T-helper 1 cell treated with Interleukin-12 subunit alpha and Interleukin-12 subunit beta and Interleukin-4 antibody, amounts not matched to agents 30 ng/mL and 1 ng/mL, for 36 hours (primary cell): ENCODE measurements at regions not wholly inside any gene's neighbourhood (a gene's known extent, or its start where the extent isn't known, plus 50 kb on each side); places are given as distances from the start of the nearest gene placed in this dataset.
"Not testable (repeated sequence)": the region's sequence is repeated elsewhere in the genome, so short reads cannot be mapped to it uniquely, and the experiment has no call there.

Experiments
- intact Hi-C: fragments of 100-400 bp; cut with micrococcal nuclease; formaldehyde crosslinking; loops from one replicate; pipeline ENCODE4 v1.15.1; 2024

DNA sequence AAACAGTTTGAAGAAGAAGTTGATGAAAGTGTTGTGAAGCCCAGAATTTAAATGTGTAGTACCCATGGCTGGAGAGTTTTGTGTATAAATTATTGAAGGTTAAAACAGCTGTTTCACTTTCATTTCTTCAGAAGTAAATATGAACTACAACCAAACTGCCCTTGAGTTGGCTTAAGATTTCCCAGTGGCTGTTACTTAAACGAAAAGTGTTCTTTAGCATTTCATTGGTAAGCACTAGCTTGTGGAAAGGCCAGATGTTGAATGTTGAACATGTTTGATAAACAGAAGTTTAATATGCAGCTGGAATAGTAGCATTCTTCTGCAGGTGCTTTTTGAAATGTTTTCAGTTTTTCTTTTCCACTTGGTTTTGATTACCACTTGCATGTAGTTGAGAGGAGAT, 83.2 kb upstream of the TNRC6B start:
- intact Hi-C loops: loop anchor here (1.0 to 5.0 kb wide), 6 partner anchors 13 to 253 kb away; partner anchors contain the start of genes ADSL and TNRC6B

DNA sequence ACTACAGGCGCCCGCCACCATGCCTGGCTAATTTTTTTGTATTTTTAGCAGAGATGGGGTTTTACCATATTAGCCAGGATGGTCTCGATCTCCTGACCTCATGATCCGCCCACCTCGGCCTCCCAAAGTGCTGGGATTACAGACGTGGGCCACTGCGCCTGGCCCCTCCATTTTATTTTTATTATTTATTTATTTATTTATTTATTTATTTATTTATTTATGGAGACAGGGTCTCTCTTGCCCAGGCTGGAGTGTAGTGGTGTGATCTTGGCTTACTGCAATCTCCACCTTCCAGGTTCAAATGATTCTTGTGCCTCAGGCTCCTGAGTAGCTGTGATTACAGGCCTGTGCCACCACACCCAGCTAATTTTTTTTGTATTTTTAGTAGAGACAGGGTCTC, 77.8 kb upstream of the TNRC6B start:
- intact Hi-C loops: not testable (repeated sequence)

DNA sequence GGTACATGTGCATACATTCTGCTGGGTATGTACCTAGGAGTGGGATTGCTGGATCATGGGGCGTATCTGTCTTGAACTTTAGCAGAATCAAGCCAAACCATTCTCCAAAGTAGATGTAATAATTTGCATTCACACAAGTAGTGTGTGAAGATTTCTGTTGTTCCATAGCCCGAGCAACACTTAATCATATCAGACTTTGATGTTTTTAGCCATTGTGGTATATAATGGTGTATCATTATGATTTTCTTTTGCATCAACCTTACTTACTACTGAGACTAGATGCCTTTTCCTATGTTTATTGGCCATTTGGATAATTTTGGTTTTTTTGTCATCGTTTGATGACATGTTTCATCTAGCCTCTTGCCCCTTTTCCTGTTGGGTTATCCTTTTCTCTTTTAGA, 72.0 kb upstream of the TNRC6B start:
- intact Hi-C loops: loop anchor here (2.0 kb wide), 1 partner anchor 61 kb away; no protein-coding TSS in a partner anchor

DNA sequence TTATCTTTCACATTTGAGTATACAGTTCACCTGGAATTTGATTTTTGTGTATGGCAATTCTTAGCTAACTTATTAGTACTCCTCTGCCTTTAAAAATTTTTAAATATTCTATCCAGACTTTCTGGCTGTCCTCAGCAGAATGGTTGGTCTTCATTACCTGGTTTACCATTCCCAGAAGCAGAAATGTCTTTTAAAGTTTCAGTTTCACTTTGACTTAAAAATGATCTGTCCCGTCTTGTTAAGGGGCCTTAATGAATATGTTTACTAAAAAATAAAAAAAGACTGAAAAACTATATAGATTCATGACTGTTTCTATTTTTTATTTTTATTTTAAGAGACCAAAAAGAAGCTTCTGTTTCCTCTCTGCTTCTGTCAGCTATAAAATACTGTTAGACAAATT, 70.5 kb upstream of the TNRC6B start:
- intact Hi-C loops: loop anchor here (1.0 to 2.0 kb wide), 4 partner anchors 13 to 239 kb away; partner anchors contain the start of genes ADSL and TNRC6B

DNA sequence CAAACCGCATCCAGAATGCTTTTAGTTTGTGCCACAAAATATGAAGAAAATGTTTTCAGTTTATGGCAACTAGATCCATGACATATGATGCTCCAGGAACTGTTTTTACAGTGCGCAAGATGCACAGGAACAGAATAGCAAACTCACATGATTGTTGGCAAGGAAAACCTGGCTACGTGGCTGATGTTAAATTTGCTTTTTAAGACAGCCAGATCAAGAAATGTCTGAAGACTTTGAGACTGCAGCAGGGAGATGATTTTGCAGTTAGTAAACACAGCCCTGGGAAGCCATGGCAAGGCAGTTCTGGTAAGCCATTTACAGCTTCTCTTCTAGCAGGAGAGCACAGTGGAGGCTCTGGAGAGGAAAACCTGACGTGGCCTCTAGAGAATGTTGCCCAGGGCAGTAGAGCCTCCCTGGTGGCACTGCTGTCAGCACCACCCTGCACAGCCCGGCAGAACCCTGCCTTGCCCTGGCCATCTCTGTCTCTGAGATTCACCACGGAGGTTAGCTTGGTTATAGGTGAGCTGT, 69.8 kb upstream of the TNRC6B start:
- intact Hi-C loops: loop anchor here (1.0 to 2.0 kb wide), 4 partner anchors 14 to 238 kb away; partner anchors contain the start of genes ADSL and TNRC6B

DNA sequence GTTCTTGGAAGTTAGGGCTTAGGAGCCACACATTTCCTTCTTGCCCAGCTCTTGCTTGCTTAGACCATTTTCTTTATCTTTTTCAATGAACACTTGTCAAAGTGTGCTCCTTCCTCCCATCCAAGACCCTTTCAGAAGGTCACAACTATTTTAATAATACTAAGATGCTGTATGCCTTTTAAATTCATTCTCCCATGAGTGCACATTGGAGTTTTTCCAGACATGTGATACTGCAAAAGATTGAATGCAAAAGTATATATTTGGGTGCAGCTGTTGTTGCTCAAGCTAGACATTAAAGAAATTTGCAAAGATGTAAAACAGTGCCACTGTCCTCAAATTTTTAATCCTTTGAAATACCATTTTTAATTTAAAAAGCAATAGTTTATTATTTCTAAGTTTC, 69.3 kb upstream of the TNRC6B start:
- intact Hi-C loops: no loop called here

DNA sequence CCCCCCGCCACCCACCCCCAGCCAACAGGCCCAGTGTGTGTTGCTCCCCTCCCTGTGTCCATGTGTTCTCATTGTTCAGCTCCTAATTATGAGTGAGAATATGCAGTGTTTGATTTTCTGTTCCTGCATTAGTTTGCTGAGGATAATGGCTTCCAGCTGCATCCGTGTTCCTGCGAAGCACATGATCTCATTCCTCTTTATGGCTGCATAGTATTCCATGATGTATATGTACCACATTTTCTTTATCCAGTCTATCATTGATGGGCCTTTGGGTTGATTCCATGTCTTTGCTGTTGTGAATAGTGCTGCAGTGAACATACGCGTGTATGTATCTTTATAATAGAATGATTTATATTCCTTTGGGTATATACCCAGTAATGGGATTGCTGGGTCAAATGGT, 68.8 kb upstream of the TNRC6B start:
- intact Hi-C loops: not testable (repeated sequence)

DNA sequence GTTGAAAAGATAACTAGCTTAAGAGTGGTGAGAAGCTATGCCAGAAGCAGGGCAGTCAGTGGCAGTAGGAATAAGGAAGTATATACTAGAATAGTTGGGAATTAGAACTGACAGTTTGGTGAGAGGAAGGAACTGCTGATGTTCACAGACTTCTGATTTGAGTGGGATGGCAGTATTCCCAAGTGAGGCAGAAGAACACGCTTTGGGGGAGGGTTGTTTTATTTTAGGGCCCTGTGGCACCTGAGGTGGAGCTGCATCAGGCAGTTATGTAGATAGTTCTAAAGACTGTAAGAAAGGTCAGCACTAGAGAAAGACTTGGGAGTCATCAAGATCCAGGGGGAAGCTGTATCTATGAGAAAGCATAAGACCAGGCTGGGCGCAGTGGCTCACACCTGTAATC, 66.3 kb upstream of the TNRC6B start:
- intact Hi-C loops: no loop called here

DNA sequence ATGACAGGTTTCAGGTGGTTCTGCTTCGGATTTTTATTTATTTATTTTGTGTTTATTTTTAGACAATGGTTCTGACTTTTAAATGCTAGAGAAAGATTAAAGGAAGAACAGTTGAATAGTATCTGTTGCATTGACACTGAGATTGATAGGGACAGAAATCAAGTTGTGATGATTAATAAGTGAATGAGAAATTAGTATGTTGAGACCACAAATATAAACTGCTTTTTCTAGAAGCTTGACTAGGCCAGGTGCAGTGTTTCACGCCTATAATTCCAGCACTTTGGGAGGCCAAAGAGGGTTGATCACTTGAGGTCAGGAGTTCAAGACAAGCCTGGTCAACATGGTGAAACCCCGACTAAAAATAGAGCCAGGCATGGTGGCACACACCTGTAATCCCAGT, 65.1 kb upstream of the TNRC6B start:
- intact Hi-C loops: no loop called here

DNA sequence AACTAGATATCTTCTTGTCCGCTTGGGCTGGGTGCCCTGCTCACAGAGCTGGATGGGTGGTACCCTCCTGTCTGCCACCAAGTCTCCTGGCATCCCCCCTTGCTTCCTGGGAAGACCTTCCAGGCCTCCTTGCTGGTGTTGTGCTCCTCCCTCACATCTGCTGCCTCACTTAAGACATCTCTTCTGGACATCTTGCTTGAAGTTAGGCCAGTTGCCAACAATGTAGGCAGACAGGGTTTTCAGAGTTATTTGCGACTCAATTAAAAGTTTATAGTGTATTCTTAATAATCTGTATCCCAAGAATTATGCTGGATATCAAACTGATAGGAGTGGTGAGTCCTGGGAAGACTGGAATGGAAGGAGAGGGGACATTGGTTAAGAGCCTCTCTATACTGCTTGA, 64.0 kb upstream of the TNRC6B start:
- intact Hi-C loops: no loop called here

DNA sequence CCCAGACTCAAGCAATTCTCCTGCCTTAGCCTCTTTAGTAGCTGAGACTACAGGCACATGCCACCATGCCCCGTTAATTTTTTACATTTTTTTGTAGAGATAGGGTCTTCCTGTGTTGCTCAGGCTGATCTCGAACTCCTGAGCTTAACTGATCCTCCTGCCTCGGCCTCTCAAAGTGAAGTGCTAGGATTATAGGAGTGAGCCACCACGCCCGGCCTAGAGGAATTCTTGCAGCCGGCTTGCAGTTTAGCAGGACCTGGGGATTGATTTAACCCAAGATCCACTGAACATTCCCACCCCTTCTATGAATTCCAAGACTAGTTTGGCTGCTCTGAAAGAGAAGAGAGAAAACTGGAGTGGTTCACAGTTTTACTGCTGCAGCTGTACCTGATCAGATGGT, 63.3 kb upstream of the TNRC6B start:
- intact Hi-C loops: no loop called here

DNA sequence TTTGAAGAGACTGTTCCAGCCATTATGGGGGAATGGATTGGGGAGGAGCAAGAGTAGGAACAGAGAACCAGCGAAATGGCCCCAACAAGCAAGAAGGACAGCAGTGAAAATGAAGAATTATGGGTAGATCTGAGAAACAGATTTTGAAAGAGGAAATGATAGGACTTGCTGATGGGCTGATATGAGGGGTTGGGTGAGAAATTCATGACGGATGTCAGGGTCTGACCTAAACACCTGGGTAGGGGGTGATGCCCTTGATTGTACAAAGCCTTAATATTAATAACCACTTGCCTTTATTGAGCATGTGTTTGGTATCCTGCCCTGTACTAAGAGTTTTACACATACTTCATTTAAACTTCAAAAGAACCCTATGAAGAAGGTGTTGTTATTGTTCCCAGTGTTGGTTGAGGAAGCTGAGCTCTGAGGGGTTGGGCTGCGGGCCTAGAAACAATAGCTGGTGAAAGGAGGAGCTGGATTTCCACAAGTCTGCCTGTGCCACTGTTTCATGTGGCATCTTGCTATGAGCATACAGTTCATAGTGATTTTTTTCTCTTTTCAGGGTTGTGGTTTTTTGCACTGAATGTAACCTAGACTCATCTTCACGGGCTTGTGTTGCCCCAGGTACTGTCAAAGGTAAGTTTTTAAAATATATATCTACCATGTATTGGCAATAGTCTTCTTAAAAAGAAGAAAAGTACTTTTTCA, 61.1 kb upstream of the TNRC6B start:
- intact Hi-C loops: no loop called here

DNA sequence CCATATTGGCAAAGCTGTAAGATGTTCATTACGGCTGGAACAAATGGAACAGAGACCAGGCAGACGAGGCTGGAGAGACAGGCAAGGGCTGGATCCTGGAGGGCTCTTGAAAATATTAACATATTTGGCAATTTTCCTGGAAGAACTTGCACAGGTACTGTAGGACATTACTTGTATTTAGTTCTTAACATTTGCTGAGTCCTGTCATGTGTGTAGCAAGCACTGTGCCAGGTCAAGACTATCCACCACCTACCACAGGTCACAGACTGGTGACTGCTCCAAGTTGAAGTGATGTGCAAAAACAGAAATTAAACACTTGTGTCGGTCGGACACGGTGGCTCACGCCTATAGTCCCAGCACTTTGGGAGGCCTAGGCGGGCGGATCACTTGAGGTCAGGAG, 58.7 kb upstream of the TNRC6B start:
- intact Hi-C loops: no loop called here

DNA sequence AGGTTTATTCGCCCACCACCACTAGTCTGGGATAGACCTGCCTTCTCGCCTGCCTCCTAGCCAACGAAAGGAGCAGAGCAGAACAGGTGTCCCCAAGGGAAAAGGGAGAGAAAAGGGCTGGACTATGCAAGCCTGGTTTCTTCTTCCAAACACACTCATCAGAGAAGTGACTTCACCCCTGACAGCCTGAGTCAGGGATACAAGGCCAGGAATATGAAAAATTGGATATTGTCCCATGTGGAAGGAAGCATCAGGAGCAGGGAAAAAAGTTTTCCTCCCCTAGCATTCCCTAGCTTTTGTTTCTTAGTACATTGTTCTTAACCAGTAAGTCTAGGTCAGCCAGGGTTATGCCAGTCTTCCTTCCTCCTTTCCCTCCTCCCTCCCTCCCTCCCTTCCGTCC, 56.9 kb upstream of the TNRC6B start:
- intact Hi-C loops: no loop called here

DNA sequence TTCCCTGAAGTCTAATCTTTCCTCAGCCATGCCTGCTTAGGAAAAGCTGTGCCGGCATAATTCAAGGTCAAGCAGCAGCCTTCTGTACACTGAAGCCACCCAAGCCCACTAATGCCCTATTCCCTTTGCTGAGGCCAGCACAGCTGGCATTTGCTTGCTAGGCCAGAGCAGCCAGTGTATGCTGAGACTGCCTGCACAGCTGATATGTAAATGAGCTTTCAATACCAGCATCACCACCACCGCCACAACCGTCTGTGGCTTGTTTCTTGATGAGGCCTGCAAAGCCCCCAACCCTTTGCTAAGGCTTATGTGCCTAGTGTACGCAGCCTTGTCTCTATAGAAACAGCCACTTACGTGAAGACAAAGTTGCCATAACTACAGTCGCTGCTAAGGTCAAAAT, 56.3 kb upstream of the TNRC6B start:
- intact Hi-C loops: no loop called here

DNA sequence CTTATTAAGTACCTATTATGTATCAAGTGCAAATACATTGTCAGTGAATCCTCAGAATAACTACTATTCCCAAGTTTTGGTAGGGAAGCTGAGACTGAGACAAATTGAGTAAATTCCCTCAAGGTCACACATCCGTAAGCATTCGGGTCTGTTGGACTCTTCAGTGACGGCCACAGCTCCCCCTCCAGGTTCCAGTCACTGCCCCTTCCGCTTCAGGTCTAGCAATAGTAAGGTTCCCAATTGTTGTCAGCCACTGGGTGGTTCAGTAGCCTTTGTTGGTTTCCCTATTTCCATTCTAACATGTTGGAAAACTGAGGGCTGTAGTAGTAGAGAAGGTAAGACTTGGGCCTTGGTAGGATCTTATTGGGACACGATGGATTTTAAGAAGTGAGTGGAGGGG, 54.9 kb upstream of the TNRC6B start:
- intact Hi-C loops: no loop called here

DNA sequence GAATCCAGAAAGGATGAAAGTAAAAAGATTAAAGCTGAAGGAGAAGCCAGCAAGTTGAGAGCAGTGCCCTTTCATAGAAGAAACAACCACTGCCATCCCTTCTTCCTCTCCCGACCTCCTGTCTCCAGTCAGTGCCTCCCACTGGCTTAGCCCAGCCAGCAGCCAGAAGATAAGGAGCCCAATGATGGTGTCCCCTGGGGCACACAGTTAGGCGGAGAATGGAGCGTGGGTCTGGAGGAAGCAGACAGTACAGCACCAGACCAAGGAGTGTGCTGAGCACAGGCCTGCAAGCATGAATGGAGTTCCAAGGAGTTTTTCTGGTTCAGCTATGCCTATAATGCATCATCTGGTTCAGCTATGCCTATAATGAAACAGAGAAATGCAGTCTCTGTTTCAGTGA, 54.3 kb upstream of the TNRC6B start:
- intact Hi-C loops: no loop called here
